HepG2 (cell line): ENCODE measurements at regions not wholly inside any gene's neighbourhood (a gene's known extent, or its start where the extent isn't known, plus 50 kb on each side); places are given as distances from the start of the nearest gene placed in this dataset.

Experiments used
- DNMT3B ChIP-seq: conservative IDR thresholded peaks from 2 replicates; pipeline ENCODE4 v1.6.1; 2016; ENCODE audit warnings: missing biosample characterization, control low read depth
- FOXC1 ChIP-seq: sonication (generic); formaldehyde crosslinking; IDR thresholded peaks from 2 replicates; pipeline ENCODE4 v1.8.0; 2022; ENCODE audit warnings: mild to moderate bottlenecking, missing genetic modification reagents, borderline replicate concordance
- NCOA1 ChIP-seq: sonication (generic); formaldehyde crosslinking; IDR thresholded peaks from 2 replicates; pipeline ENCODE4 v1.9.0; 2021; ENCODE audit warnings: missing genetic modification reagents
- POGZ ChIP-seq: sonication (generic); formaldehyde crosslinking; IDR thresholded peaks from 2 replicates; pipeline ENCODE4 v1.4.0; 2020; ENCODE audit warnings: mild to moderate bottlenecking, missing genetic modification reagents
- ZNF160 ChIP-seq: sonication (generic); formaldehyde crosslinking; IDR thresholded peaks from 2 replicates; pipeline ENCODE4 v1.8.0; 2022; ENCODE audit warnings: mild to moderate bottlenecking, inconsistent platforms, missing genetic modification reagents
- ZNF337 ChIP-seq: sonication (generic); formaldehyde crosslinking; IDR thresholded peaks from 2 replicates; pipeline ENCODE4 v1.5.1; 2020; ENCODE audit warnings: missing genetic modification reagents, low read depth, mild to moderate bottlenecking, borderline replicate concordance
- ZNF354B ChIP-seq: sonication (generic); formaldehyde crosslinking; IDR thresholded peaks from 2 replicates; pipeline ENCODE4 v1.8.0; 2022; ENCODE audit warnings: mild to moderate bottlenecking, missing genetic modification reagents
- ZNF468 ChIP-seq: sonication (generic); formaldehyde crosslinking; IDR thresholded peaks from 2 replicates; pipeline ENCODE4 v1.8.0; 2022; ENCODE audit warnings: mild to moderate bottlenecking, moderate library complexity, missing genetic modification reagents
- ZNF644 ChIP-seq: IDR thresholded peaks from 2 replicates; pipeline ENCODE4 v1.6.1; 2016; ENCODE audit warnings: low read depth
- ZNF720 ChIP-seq: sonication (generic); formaldehyde crosslinking; IDR thresholded peaks from 2 replicates; pipeline ENCODE4 v1.4.0; 2020; ENCODE audit warnings: missing genetic modification reagents
- ZNF737 ChIP-seq: sonication (generic); formaldehyde crosslinking; IDR thresholded peaks from 2 replicates; pipeline ENCODE4 v1.5.0; 2020; ENCODE audit warnings: missing genetic modification reagents, mild to moderate bottlenecking, borderline replicate concordance
- ZNF749 ChIP-seq: sonication (generic); formaldehyde crosslinking; IDR thresholded peaks from 2 replicates; pipeline ENCODE4 v1.8.0; 2022; ENCODE audit warnings: mild to moderate bottlenecking, missing genetic modification reagents, moderate library complexity, borderline replicate concordance
- ZZZ3 ChIP-seq: sonication (generic); formaldehyde crosslinking; IDR thresholded peaks from 2 replicates; pipeline ENCODE4 v1.4.0; 2020; ENCODE audit warnings: missing genetic modification reagents, mild to moderate bottlenecking, borderline replicate concordance
- TF ChIP-seq, protein P1 (sequence below), 2 experiments: fragments of 450-650 bp in 1 of 2; sonication (generic) in 1 of 2; formaldehyde crosslinking in 1 of 2; IDR thresholded peaks; 2 replicates each; pipeline versions ENCODE4 v1.6.1 to v1.8.0; 2016 to 2022; ENCODE audit warnings: antibody characterized with exemption in 1 of 2, mild to moderate bottlenecking in 1 of 2, missing genetic modification reagents in 1 of 2
- TF ChIP-seq, protein P2 (sequence below): sonication (generic); formaldehyde crosslinking; IDR thresholded peaks from 2 replicates; pipeline ENCODE4 v1.8.0; 2022; ENCODE audit warnings: mild to moderate bottlenecking, missing genetic modification reagents; ENCODE audit not compliant: insufficient replicate concordance

DNA sequence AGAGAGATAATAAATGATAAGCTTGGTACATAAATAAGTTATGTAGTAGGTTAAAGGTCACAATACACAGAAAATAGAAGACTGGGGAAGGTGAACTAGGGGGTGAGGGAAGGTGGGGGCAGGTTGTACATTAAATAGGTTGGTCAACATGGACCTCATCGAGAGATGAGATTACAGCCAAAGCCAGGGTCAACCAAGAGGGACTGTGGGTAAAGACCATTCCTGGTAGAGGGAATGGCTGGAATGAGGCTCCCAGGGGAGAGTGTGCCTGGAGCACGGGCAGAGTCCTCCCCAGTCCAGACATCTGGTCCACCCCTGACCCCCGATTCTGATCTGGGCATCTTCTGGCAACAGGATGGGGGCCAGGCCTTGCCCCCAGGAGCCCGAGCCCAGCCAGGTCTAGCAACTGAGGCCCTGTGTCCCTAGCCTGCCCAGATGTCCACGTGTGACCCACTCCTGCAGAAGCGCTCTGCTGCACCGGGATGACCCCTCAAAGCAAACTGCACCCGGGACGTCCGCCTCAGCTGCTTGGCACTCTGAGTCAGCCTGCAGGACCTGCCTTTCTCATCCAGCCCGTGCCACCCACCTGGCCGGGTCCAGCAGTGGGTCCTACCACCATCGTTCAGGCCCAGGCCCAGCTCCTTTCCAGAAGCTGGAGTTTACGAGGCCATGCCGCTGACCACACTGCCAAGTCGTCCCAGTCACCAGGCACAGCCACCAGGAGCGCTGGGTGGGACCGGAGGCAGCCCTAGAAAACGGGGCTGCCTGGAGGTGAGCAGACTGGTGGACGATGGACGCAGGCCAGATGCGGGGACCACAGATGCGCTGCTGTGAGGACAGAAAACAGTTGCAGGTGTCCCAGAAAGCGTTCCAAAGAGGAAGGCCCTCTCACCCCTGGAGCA lies 56.2 kb upstream of the ID2 start (continued):
- peak; percentile 85; the same call in 1 of the 2 replicates for TF ChIP-seq ZNF468 (CRISPR knock-in tag)
- peak; percentile 69 for TF ChIP-seq ZNF644 (CRISPR knock-in tag)
- TF ChIP-seq ZZZ3 (CRISPR knock-in tag): peak; percentile 82
- no peak for TF ChIP-seq ZNF354B (CRISPR knock-in tag)
- no peak for TF ChIP-seq ZNF737 (CRISPR knock-in tag)
- TF ChIP-seq DNMT3B (CRISPR knock-in tag): no peak; the same call in 1 of the 2 replicates
- no peak for TF ChIP-seq ZNF720 (CRISPR knock-in tag)
- 0 out of 2 replicates have a peak, but pooled peaks have one; percentile 17 for TF ChIP-seq ZNF160 (CRISPR knock-in tag)
- peak; percentile 92 for TF ChIP-seq ZNF749 (CRISPR knock-in tag)
- peak; percentile 96; the same call in 1 of the 2 replicates for TF ChIP-seq NCOA1 (CRISPR knock-in tag)
- TF ChIP-seq, protein P1, sequence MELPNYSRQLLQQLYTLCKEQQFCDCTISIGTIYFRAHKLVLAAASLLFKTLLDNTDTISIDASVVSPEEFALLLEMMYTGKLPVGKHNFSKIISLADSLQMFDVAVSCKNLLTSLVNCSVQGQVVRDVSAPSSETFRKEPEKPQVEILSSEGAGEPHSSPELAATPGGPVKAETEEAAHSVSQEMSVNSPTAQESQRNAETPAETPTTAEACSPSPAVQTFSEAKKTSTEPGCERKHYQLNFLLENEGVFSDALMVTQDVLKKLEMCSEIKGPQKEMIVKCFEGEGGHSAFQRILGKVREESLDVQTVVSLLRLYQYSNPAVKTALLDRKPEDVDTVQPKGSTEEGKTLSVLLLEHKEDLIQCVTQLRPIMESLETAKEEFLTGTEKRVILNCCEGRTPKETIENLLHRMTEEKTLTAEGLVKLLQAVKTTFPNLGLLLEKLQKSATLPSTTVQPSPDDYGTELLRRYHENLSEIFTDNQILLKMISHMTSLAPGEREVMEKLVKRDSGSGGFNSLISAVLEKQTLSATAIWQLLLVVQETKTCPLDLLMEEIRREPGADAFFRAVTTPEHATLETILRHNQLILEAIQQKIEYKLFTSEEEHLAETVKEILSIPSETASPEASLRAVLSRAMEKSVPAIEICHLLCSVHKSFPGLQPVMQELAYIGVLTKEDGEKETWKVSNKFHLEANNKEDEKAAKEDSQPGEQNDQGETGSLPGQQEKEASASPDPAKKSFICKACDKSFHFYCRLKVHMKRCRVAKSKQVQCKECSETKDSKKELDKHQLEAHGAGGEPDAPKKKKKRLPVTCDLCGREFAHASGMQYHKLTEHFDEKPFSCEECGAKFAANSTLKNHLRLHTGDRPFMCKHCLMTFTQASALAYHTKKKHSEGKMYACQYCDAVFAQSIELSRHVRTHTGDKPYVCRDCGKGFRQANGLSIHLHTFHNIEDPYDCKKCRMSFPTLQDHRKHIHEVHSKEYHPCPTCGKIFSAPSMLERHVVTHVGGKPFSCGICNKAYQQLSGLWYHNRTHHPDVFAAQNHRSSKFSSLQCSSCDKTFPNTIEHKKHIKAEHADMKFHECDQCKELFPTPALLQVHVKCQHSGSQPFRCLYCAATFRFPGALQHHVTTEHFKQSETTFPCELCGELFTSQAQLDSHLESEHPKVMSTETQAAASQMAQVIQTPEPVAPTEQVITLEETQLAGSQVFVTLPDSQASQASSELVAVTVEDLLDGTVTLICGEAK (IDR thresholded peaks at IDR 0.05): no peak
- TF ChIP-seq, protein P1 (CRISPR knock-in tag; IDR thresholded peaks at IDR 0.05): peak; percentile 93
- peak; percentile 91; the same call in 1 of the 2 replicates for TF ChIP-seq FOXC1 (CRISPR knock-in tag)
- TF ChIP-seq POGZ (CRISPR knock-in tag): peak; percentile 72
- no peak for TF ChIP-seq ZNF337 (CRISPR knock-in tag)
- TF ChIP-seq, protein P2, sequence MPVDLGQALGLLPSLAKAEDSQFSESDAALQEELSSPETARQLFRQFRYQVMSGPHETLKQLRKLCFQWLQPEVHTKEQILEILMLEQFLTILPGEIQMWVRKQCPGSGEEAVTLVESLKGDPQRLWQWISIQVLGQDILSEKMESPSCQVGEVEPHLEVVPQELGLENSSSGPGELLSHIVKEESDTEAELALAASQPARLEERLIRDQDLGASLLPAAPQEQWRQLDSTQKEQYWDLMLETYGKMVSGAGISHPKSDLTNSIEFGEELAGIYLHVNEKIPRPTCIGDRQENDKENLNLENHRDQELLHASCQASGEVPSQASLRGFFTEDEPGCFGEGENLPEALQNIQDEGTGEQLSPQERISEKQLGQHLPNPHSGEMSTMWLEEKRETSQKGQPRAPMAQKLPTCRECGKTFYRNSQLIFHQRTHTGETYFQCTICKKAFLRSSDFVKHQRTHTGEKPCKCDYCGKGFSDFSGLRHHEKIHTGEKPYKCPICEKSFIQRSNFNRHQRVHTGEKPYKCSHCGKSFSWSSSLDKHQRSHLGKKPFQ (CRISPR knock-in tag): peak; percentile 93
